Erythroblast (primary cell): ENCODE measurements at regions not wholly inside any gene's neighbourhood (a gene's known extent, or its start where the extent isn't known, plus 50 kb on each side); places are given as distances from the start of the nearest gene placed in this dataset.

Experiments used
- GATA1 ChIP-seq: IDR thresholded peaks from 2 replicates; pipeline ENCODE4 v1.6.1; 2011; ENCODE audit warnings: low read depth, mild to moderate bottlenecking, control low read depth, low read length, moderate library complexity
- POLR2A ChIP-seq: IDR thresholded peaks from 2 replicates; pipeline ENCODE4 v1.6.1; 2011; ENCODE audit warnings: mild to moderate bottlenecking, low read length

DNA sequence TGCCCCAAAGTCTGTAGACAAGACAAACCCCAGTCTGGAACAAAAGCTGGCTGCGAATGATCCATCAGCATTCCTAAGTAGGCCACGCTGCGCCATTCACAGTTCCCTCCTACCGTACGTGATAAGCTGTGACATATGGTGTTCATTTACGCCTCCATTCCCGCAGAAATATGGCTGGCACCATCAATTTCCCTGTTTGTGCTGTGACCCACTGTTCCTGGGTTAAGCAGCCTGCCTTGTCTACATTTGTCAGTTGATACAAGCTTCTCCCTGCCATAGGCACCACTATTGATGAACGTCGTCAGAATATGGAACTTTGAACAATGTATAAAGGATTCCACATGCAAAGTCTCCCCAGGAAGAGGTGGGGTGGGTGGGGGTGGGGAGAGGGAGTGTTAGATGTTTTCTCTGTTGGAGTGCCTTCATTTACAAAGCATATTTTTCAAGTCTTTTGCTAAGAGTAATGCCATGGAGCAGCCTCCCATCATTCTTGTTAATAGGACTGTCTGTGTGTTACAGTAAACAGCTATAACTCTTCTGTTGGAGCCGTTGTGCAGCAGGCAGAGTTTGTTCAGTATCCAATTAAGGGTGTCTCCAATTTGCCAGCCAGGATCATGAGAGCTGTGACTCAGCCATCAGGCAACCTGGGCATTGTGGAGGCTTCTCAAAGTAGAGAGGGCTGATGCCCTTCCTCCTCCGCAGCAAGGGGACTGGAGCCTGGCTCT lies 294.6 kb downstream of the TMEM114 start:
- TF ChIP-seq POLR2A (no peak), GATA1 (no peak)
